Mucosa of descending colon (tissue), 3 donors: ENCODE measurements at regions not wholly inside any gene's neighbourhood (a gene's known extent, or its start where the extent isn't known, plus 50 kb on each side); places are given as distances from the start of the nearest gene placed in this dataset.

ENCODE experiments used
- ATAC-seq: fragments of 200-7000 bp; cut with Tn5 transposase; one replicate; pipeline ENCODE4 v1.9.1; 2020; ENCODE audit warnings: mild to moderate bottlenecking, moderate library complexity
- DNase-seq, 3 donors: peaks; one replicate each; pipeline ENCODE4 v3.0.0-alpha.2; 2020
- H3K36me3 ChIP-seq: fragments of 200-600 bp; one replicate; pipeline ENCODE4 v1.8.0; 2021; ENCODE audit warnings: low read depth, mild to moderate bottlenecking
- H3K4me1 ChIP-seq: fragments of 200-600 bp; one replicate; pipeline ENCODE4 v1.8.0; 2021; ENCODE audit warnings: low read depth, mild to moderate bottlenecking
- H3K4me3 ChIP-seq: fragments of 200-600 bp; one replicate; pipeline ENCODE4 v1.8.0; 2021; ENCODE audit warnings: mild to moderate bottlenecking
- H3K9me3 ChIP-seq: fragments of 200-600 bp; one replicate; pipeline ENCODE4 v1.8.0; 2021; ENCODE audit warnings: mild to moderate bottlenecking
- CTCF ChIP-seq: fragments of 200-600 bp; IDR thresholded peaks from one replicate; pipeline ENCODE4 v1.8.0; 2022; ENCODE audit warnings: antibody characterized with exemption, mild to moderate bottlenecking
- intact Hi-C, 2 donors: fragments of 100-400 bp; cut with DNase I in 1 of 2; cut with micrococcal nuclease in 1 of 2; formaldehyde crosslinking; loops; one replicate each; pipeline versions ENCODE4 v1.11.0 to v1.11.1; 2022; cut with DNase I, micrococcal nuclease
- donor health status: DM: no; HTN: no; CAD: no; lungs with moderate emphysema.
- donor health status: DM: no; HTN: no; CAD: no.
- donor health status: DM: no; HTN: yes; CAD: no.

GRCh38 chr15:57849317-57849716, 142.8 kb downstream of the POLR2M start:
- H3K4me3 ChIP-seq, result no peak overlapping the region
- intact Hi-C loops, result no loop called here
- DNase-seq (no peak), ATAC-seq (no peak)
- H3K36me3 ChIP-seq, result no peaks in the 10 kb centered on the region
- no peaks in the 10 kb centered on the region for H3K9me3 ChIP-seq
- H3K4me1 ChIP-seq, result no peaks in the 10 kb centered on the region
- TF ChIP-seq CTCF, result no peak

DNA sequence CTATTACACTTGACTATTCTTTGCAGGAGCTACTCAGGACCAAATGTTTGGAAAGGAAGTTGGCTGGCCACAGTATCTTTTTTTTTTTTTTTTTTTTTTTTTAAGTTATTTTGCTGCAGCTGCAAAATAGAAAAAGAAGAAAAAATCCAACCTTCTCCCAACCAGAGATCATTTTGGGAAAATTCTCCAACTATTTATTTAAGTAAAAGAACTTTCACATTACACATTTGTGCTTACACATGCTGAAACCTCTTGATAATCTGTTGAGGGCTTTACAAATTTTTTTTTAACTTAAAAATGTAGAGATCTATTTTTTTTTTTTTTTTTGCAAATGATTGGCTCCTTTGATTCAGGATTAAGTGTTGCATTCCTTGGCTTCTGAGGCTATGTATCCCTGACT, 148.0 kb downstream of the POLR2M start:
- Histone ChIP-seq H3K4me1 (no peaks in the 10 kb centered on the region), H3K4me3 (no peak overlapping the region), H3K36me3 (no peaks in the 10 kb centered on the region), H3K9me3 (no peaks in the 10 kb centered on the region)
- no peak for ATAC-seq
- no peak for DNase-seq
- intact Hi-C loops, result loop anchor here (5.0 to 10.0 kb wide), 2 partner anchors 102 to 190 kb away; no protein-coding TSS in a partner anchor
- TF ChIP-seq CTCF, result no peak

- no peak overlapping the region for H3K4me3 ChIP-seq
- no peaks in the 10 kb centered on the region for H3K9me3 ChIP-seq
- intact Hi-C loops, result loop anchor here in 1 of 2 donors (10.0 kb wide), 1 partner anchor 193 kb away; no protein-coding TSS in a partner anchor
- H3K4me1 ChIP-seq, result no peaks in the 10 kb centered on the region
- no peak for DNase-seq
- TF ChIP-seq CTCF, result no peak
- no peaks in the 10 kb centered on the region for H3K36me3 ChIP-seq
- ATAC-seq, result no peak
These were observed 151.4 kb downstream of the POLR2M start for GRCh38 chr15:57857871-57858270.

- intact Hi-C loops, result loop anchor here in 1 of 2 donors (10.0 kb wide), 1 partner anchor 194 kb away; no protein-coding TSS in a partner anchor
- no peak for TF ChIP-seq CTCF
- DNase-seq (no peak), ATAC-seq (no peak)
- Histone ChIP-seq H3K4me3 (no peak overlapping the region), H3K4me1 (no peaks in the 10 kb centered on the region), H3K9me3 (no peaks in the 10 kb centered on the region), H3K36me3 (no peaks in the 10 kb centered on the region)
These were observed 152.7 kb downstream of the POLR2M start for GRCh38 chr15:57859130-57859685.

GRCh38 chr15:57861034-57861638, 154.6 kb downstream of the POLR2M start:
- intact Hi-C loops, result loop anchor here in 1 of 2 donors (5.0 kb wide), 2 partner anchors 109 to 206 kb away; partner anchors contain the start of gene ALDH1A2
- peak; percentile 79 for ATAC-seq
- DNase-seq, result peak in 1 of 3 donors; percentile 56
- no peaks in the 10 kb centered on the region for H3K36me3 ChIP-seq
- H3K4me1 ChIP-seq, result no peaks in the 10 kb centered on the region
- TF ChIP-seq CTCF, result peak; percentile 56
- H3K4me3 ChIP-seq, result no peak overlapping the region
- no peaks in the 10 kb centered on the region for H3K9me3 ChIP-seq
